ENCODE measurements at regions not wholly inside any gene's neighbourhood (a gene's known extent, or its start where the extent isn't known, plus 50 kb on each side); places are given as distances from the start of the nearest gene placed in this dataset.

GRCh38 chr2:62343206-62343605 lies 147.3 kb downstream of the B3GNT2 start:
- Histone ChIP-seq H3K27ac (no peak overlapping the region), H4K20me1 (ENCODE audit: insufficient read depth) (no peaks in the 10 kb centered on the region), H3K36me3 (ENCODE audit: low read depth) (no peaks in the 10 kb centered on the region), H2AFZ (no peak overlapping the region), H3K4me3 (no peak overlapping the region), H3K4me1 (replicated peaks; ENCODE audit: insufficient read depth) (peaks cover 22% of the 10 kb centered on the region), H3K79me2 (ENCODE audit: low read depth) (no peaks in the 10 kb centered on the region), H3K9me2 (ENCODE audit: insufficient read depth) (no peaks in the 10 kb centered on the region), H3K4me2 (no peak overlapping the region), H3K27me3 (ENCODE audit: insufficient read depth, low read depth) (no peaks in the 10 kb centered on the region), H3F3A (ENCODE audit: insufficient read depth, low read depth) (peaks cover 4% of the 10 kb centered on the region; the same call in 1 of the 2 replicates), H3K9me3 (ENCODE audit: insufficient read depth, low read depth) (no peaks in the 10 kb centered on the region; the same call in 1 of the 2 replicates)
- no peak for DNase-seq
- no TSS peak for BruUV-seq (replicated peaks)
- intact Hi-C loops (cut with micrococcal nuclease; ENCODE audit: unreplicated experiment): no loop called here
- CTCF ChIA-PET: interaction anchor here (0.6 kb wide), 1 partner anchor 11 kb away, joined by 9 read pairs; no protein-coding TSS in a partner anchor
- POLR2A ChIA-PET (ENCODE audit: unreplicated experiment): interaction anchor here (0.7 kb wide), 1 partner anchor 281 kb away, joined by 7 read pairs; no protein-coding TSS in a partner anchor
- TF ChIP-seq, protein P1, sequence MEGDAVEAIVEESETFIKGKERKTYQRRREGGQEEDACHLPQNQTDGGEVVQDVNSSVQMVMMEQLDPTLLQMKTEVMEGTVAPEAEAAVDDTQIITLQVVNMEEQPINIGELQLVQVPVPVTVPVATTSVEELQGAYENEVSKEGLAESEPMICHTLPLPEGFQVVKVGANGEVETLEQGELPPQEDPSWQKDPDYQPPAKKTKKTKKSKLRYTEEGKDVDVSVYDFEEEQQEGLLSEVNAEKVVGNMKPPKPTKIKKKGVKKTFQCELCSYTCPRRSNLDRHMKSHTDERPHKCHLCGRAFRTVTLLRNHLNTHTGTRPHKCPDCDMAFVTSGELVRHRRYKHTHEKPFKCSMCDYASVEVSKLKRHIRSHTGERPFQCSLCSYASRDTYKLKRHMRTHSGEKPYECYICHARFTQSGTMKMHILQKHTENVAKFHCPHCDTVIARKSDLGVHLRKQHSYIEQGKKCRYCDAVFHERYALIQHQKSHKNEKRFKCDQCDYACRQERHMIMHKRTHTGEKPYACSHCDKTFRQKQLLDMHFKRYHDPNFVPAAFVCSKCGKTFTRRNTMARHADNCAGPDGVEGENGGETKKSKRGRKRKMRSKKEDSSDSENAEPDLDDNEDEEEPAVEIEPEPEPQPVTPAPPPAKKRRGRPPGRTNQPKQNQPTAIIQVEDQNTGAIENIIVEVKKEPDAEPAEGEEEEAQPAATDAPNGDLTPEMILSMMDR (conservative IDR thresholded peaks at IDR 0.05): no peak
- no peak for TF ChIP-seq EZH2 (IDR thresholded peaks at IDR 0.05; ENCODE audit: low read depth)

- POLR2A ChIA-PET (ENCODE audit: unreplicated experiment): no interaction called here
- no peak overlapping the region for H2AFZ ChIP-seq
- no peaks in the 10 kb centered on the region for H3K9me2 ChIP-seq (ENCODE audit: insufficient read depth)
- H3K4me2 ChIP-seq: no peak overlapping the region
- H3K4me3 ChIP-seq: no peak overlapping the region
- H3K27me3 ChIP-seq (ENCODE audit: insufficient read depth, low read depth): no peaks in the 10 kb centered on the region
- H3F3A ChIP-seq (ENCODE audit: insufficient read depth, low read depth): peaks cover 4% of the 10 kb centered on the region; the same call in 1 of the 2 replicates
- no peaks in the 10 kb centered on the region for H3K79me2 ChIP-seq (ENCODE audit: low read depth)
- DNase-seq: peak; percentile 38 to 42
- CTCF ChIA-PET: no interaction called here
- H4K20me1 ChIP-seq (ENCODE audit: insufficient read depth): no peaks in the 10 kb centered on the region
- no peak overlapping the region for H3K27ac ChIP-seq
- no TSS peak for BruUV-seq (replicated peaks)
- H3K9me3 ChIP-seq (ENCODE audit: insufficient read depth, low read depth): no peaks in the 10 kb centered on the region
- intact Hi-C loops (cut with micrococcal nuclease; ENCODE audit: unreplicated experiment): no loop called here
- H3K4me1 ChIP-seq (replicated peaks; ENCODE audit: insufficient read depth): peaks cover 22% of the 10 kb centered on the region
- H3K36me3 ChIP-seq (ENCODE audit: low read depth): no peaks in the 10 kb centered on the region
- TF ChIP-seq, protein P1 (conservative IDR thresholded peaks at IDR 0.05): no peak
- no peak for TF ChIP-seq EZH2 (IDR thresholded peaks at IDR 0.05; ENCODE audit: low read depth)
Measured at GRCh38 chr2:62340994-62341484, 145.1 kb downstream of the B3GNT2 start.

DNA sequence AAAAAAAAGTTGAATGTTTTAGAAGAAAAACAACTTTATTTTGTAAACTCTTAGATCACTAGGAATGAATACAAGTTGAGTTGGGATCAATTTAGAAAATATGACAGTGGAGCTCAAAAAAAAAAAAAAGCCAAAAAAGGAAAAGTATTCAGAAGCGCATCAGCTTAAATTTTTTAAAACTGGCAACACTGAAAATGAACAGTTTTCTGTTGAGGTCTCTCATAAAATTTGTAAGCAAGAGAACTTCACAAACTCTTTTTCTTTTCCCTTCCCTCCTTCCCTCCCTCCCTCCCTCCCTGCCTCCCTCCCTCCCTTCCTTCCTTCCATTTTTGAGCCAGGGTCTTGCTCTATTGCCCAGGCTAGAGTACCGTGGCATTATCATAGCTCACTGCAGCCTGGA lies 143.9 kb downstream of the B3GNT2 start:
- Histone ChIP-seq H3K27ac (no peak overlapping the region), H3F3A (ENCODE audit: insufficient read depth, low read depth) (peaks cover 4% of the 10 kb centered on the region; the same call in 1 of the 2 replicates), H3K9me3 (ENCODE audit: insufficient read depth, low read depth) (no peaks in the 10 kb centered on the region), H3K79me2 (ENCODE audit: low read depth) (no peaks in the 10 kb centered on the region), H2AFZ (no peak overlapping the region), H4K20me1 (ENCODE audit: insufficient read depth) (no peaks in the 10 kb centered on the region), H3K4me1 (replicated peaks; ENCODE audit: insufficient read depth) (peaks cover 22% of the 10 kb centered on the region), H3K4me3 (no peak overlapping the region), H3K36me3 (ENCODE audit: low read depth) (no peaks in the 10 kb centered on the region), H3K27me3 (ENCODE audit: insufficient read depth, low read depth) (no peaks in the 10 kb centered on the region), H3K4me2 (no peak overlapping the region), H3K9me2 (ENCODE audit: insufficient read depth) (no peaks in the 10 kb centered on the region)
- TF ChIP-seq, protein P1 (conservative IDR thresholded peaks at IDR 0.05): no peak
- no peak for TF ChIP-seq EZH2 (IDR thresholded peaks at IDR 0.05; ENCODE audit: low read depth)
- intact Hi-C loops (cut with micrococcal nuclease; ENCODE audit: unreplicated experiment): no loop called here
- DNase-seq: no peak
- BruUV-seq (replicated peaks): no TSS peak
- ChIA-PET POLR2A (ENCODE audit: unreplicated experiment) (no interaction called here), CTCF (interaction anchor here (0.6 kb wide), 1 partner anchor 101 kb away, joined by 5 read pairs; no protein-coding TSS in a partner anchor)

All from PC-9 (cell line).